H1 (cell line): ENCODE measurements at regions not wholly inside any gene's neighbourhood (a gene's known extent, or its start where the extent isn't known, plus 50 kb on each side); places are given as distances from the start of the nearest gene placed in this dataset.

Source experiments
- CTCF ChIA-PET: fragments of 300-600 bp; sonication (Branson Sonifier 250); formaldehyde crosslinking; loops from one replicate; lab custom pipeline; 2021; ENCODE audit not compliant: partially characterized antibody; lab: Charles Lee
- POLR2A ChIA-PET: fragments of 300-600 bp; sonication (Branson Sonifier 250); formaldehyde crosslinking; loops from one replicate; lab custom pipeline; 2021; ENCODE audit warnings: inconsistent platforms; ENCODE audit not compliant: partially characterized antibody; lab: Charles Lee
- DNase-seq, 2 experiments: peaks; one replicate each; pipeline versions ENCODE4 v3.0.0 to v3.0.0-alpha.2; 2010 to 2022; ENCODE audit warnings: low spot score in 2 of 2, low read depth in 1 of 2, mixed read lengths in 1 of 2
- FAIRE-seq: peaks from 2 replicates; lab custom pipeline; 2011; peaks lifted over from hg19 to GRCh38; lab: Jason Lieb, UNC
- H2AFZ ChIP-seq: 2 replicates; pipeline ENCODE4 v1.8.1; 2012; ENCODE audit warnings: low read length, inconsistent platforms
- H2AK5ac ChIP-seq: 2 replicates; pipeline ENCODE4 v1.6.1; 2013; ENCODE audit warnings: low read depth, low read length
- H2BK120ac ChIP-seq: replicated peaks from 2 replicates; pipeline ENCODE3; 2013; ENCODE audit warnings: low read depth, low read length, inconsistent platforms
- H2BK12ac ChIP-seq: 2 replicates; pipeline ENCODE4 v1.6.1; 2013; ENCODE audit warnings: low read depth, low read length
- H2BK15ac ChIP-seq: 2 replicates; pipeline ENCODE4 v1.6.1; 2013; ENCODE audit warnings: low read length
- H2BK20ac ChIP-seq: 2 replicates; pipeline ENCODE4 v1.6.1; 2013; ENCODE audit warnings: low read length
- H2BK5ac ChIP-seq: 2 replicates; pipeline ENCODE4 v1.6.1; 2013; ENCODE audit warnings: low read depth, low read length
- H3K14ac ChIP-seq: 2 replicates; pipeline ENCODE4 v1.6.1; 2013; ENCODE audit warnings: inconsistent platforms; ENCODE audit not compliant: insufficient read length
- H3K18ac ChIP-seq: 2 replicates; pipeline ENCODE4 v1.6.1; 2013; ENCODE audit warnings: low read length; ENCODE audit errors: extremely low read depth
- H3K23ac ChIP-seq: 2 replicates; pipeline ENCODE4 v1.6.1; 2013; ENCODE audit warnings: inconsistent platforms; ENCODE audit not compliant: insufficient read length
- H3K23me2 ChIP-seq: 2 replicates; pipeline ENCODE4 v1.6.1; 2013; ENCODE audit warnings: low read depth, low read length
- H3K27ac ChIP-seq: 2 replicates; pipeline ENCODE4 v1.6.1; 2011; ENCODE audit warnings: low read depth, low read length, inconsistent platforms
- H3K27me3 ChIP-seq, 4 experiments: replicated peaks in 1 of 4; 1 replicate in 1 of 4; 2 replicates in 3 of 4; pipeline versions ENCODE4 v1.6.1 to v1.8.1; 2011 to 2013; ENCODE audit warnings: low read length in 3 of 4, mild to moderate bottlenecking in 3 of 4, inconsistent platforms in 2 of 4, mixed read lengths in 2 of 4, moderate library complexity in 1 of 4; ENCODE audit not compliant: control insufficient read depth in 3 of 4, insufficient read depth in 3 of 4; ENCODE audit errors: extremely low read depth in 1 of 4
- H3K36me3 ChIP-seq, 4 experiments: 2 replicates each; pipeline versions ENCODE4 v1.6.1 to v1.8.1; 2011 to 2013; ENCODE audit warnings: mild to moderate bottlenecking in 4 of 4, low read length in 3 of 4, moderate library complexity in 2 of 4, control low read depth in 1 of 4, inconsistent platforms in 1 of 4; ENCODE audit not compliant: insufficient read depth in 4 of 4, control insufficient read depth in 2 of 4
- H3K4ac ChIP-seq: replicated peaks from 2 replicates; pipeline ENCODE3; 2013; ENCODE audit warnings: low read length, low read depth, mixed read lengths, inconsistent platforms; ENCODE audit not compliant: insufficient read length
- H3K4me1 ChIP-seq, 4 experiments: replicated peaks in 1 of 4; 1 replicate in 1 of 4; 2 replicates in 3 of 4; pipeline versions ENCODE4 v1.6.1 to v1.8.1; 2011 to 2013; ENCODE audit warnings: low read length in 3 of 4, inconsistent platforms in 2 of 4, mixed read lengths in 1 of 4; ENCODE audit not compliant: insufficient read depth in 4 of 4, control insufficient read depth in 3 of 4
- H3K4me2 ChIP-seq, 2 experiments: 2 replicates each; pipeline versions ENCODE4 v1.6.1 to v1.8.1; 2011 to 2013; ENCODE audit warnings: low read depth in 2 of 2, low read length in 2 of 2, control low read depth in 1 of 2, inconsistent platforms in 1 of 2, mild to moderate bottlenecking in 1 of 2; ENCODE audit not compliant: insufficient read depth in 1 of 2
- H3K4me3 ChIP-seq, 4 experiments: fragments of 200-600, 300-600 bp in 1 of 4; sonication (generic), shearing (Covaris generic), sonication (Bioruptor Twin) in 1 of 4; 2 replicates each; pipeline versions ENCODE4 v1.5.1 to v1.8.1; 2011 to 2016; ENCODE audit warnings: low read length in 4 of 4, low read depth in 3 of 4, control low read depth in 2 of 4, inconsistent platforms in 2 of 4, mild to moderate bottlenecking in 2 of 4, mixed read lengths in 1 of 4, moderate library complexity in 1 of 4; ENCODE audit not compliant: insufficient read depth in 2 of 4; ENCODE audit errors: extremely low read depth in 1 of 4
- H3K56ac ChIP-seq: replicated peaks from 2 replicates; pipeline ENCODE3; 2013; ENCODE audit warnings: low read depth, mild to moderate bottlenecking, mixed read lengths, low read length, inconsistent platforms; ENCODE audit not compliant: insufficient read length
- H3K79me1 ChIP-seq: 2 replicates; pipeline ENCODE4 v1.6.1; 2013; ENCODE audit warnings: low read depth, low read length, control low read depth
- H3K79me2 ChIP-seq, 2 experiments: 2 replicates each; pipeline versions ENCODE4 v1.6.1 to v1.8.1; 2012 to 2013; ENCODE audit warnings: low read length in 2 of 2, mild to moderate bottlenecking in 2 of 2, inconsistent platforms in 1 of 2; ENCODE audit not compliant: insufficient read depth in 2 of 2, control insufficient read depth in 1 of 2
- H3K9ac ChIP-seq, 4 experiments: replicated peaks in 1 of 4; 1 replicate in 1 of 4; 2 replicates in 3 of 4; pipeline versions ENCODE4 v1.6.1 to v1.8.1; 2011 to 2013; ENCODE audit warnings: low read depth in 3 of 4, low read length in 3 of 4, control low read depth in 2 of 4, mild to moderate bottlenecking in 2 of 4, moderate library complexity in 2 of 4, inconsistent platforms in 1 of 4; ENCODE audit errors: extremely low read depth in 1 of 4
- H3K9me3 ChIP-seq, 2 experiments: 2 replicates each; pipeline versions ENCODE4 v1.6.1 to v1.8.1; 2012 to 2013; ENCODE audit warnings: mild to moderate bottlenecking in 2 of 2, moderate library complexity in 2 of 2, control low read depth in 1 of 2, inconsistent platforms in 1 of 2, low read depth in 1 of 2, low read length in 1 of 2, mixed read lengths in 1 of 2; ENCODE audit not compliant: insufficient read depth in 2 of 2
- H4K20me1 ChIP-seq, 2 experiments: replicated peaks in 1 of 2; 2 replicates each; pipeline versions ENCODE3 to v1.8.1; 2011 to 2013; ENCODE audit warnings: inconsistent platforms in 2 of 2, low read length in 2 of 2, mild to moderate bottlenecking in 1 of 2; ENCODE audit not compliant: insufficient read depth in 2 of 2, control insufficient read depth in 1 of 2
- H4K5ac ChIP-seq: 2 replicates; pipeline ENCODE4 v1.6.1; 2013; ENCODE audit warnings: low read length, low read depth, mixed read lengths, inconsistent platforms; ENCODE audit not compliant: insufficient read length
- H4K8ac ChIP-seq: 2 replicates; pipeline ENCODE4 v1.8.0; 2013; ENCODE audit warnings: mild to moderate bottlenecking, moderate library complexity, low read length, inconsistent platforms; ENCODE audit not compliant: insufficient read depth; ENCODE audit errors: extremely low read depth
- H4K91ac ChIP-seq: replicated peaks from 2 replicates; pipeline ENCODE3; 2013; ENCODE audit warnings: low read length, mixed read lengths, inconsistent platforms; ENCODE audit not compliant: insufficient read length
- ATF2 ChIP-seq: IDR thresholded peaks from 2 replicates; pipeline ENCODE4 v1.6.1; 2012; ENCODE audit warnings: low read length, inconsistent platforms
- CBX8 ChIP-seq: fragments of 300-800, 300-1000 bp; sonication (generic); IDR thresholded peaks from 2 replicates; pipeline ENCODE4 v1.7.1; 2016; ENCODE audit warnings: low read depth, low read length, borderline replicate concordance
- CTBP2 ChIP-seq: IDR thresholded peaks from 2 replicates; pipeline ENCODE4 v1.7.0; 2011; ENCODE audit warnings: borderline replicate concordance, mild to moderate bottlenecking, moderate library complexity, mixed read lengths, low read length; ENCODE audit not compliant: insufficient read depth, insufficient read length
- FOSL1 ChIP-seq: IDR thresholded peaks from 2 replicates; pipeline ENCODE4 v1.6.1; 2011; ENCODE audit warnings: mild to moderate bottlenecking, low read depth, low read length, moderate library complexity; ENCODE audit not compliant: insufficient read depth
- POLR2A ChIP-seq, 2 experiments: IDR thresholded peaks; 1 replicate in 1 of 2; 2 replicates in 1 of 2; pipeline ENCODE4 v1.6.1; 2011; ENCODE audit warnings: low read depth in 2 of 2, low read length in 2 of 2, mild to moderate bottlenecking in 2 of 2; ENCODE audit errors: control extremely low read depth in 1 of 2
- SRF ChIP-seq: IDR thresholded peaks from 2 replicates; pipeline ENCODE4 v1.6.1; 2011; ENCODE audit warnings: mild to moderate bottlenecking, low read depth, low read length, moderate library complexity
- TAF1 ChIP-seq: IDR thresholded peaks from 2 replicates; pipeline ENCODE4 v1.6.1; 2011; ENCODE audit warnings: mild to moderate bottlenecking, low read depth, low read length
- WGBS, 2 experiments: shearing (Covaris generic) in 1 of 2; methylation state at CpG; one replicate each; pipeline versions ENCODE4 v1.1.6 to v1.1.7; 2013 to 2015; ENCODE audit warnings: low lambda C conversion rate in 2 of 2, mixed read lengths in 2 of 2, inconsistent platforms in 1 of 2, low coverage in 1 of 2, missing lambda C conversion rate in 1 of 2; ENCODE audit not compliant: insufficient replicate concordance in 2 of 2, insufficient coverage in 1 of 2, insufficient read length in 1 of 2; ENCODE audit errors: extremely low coverage in 1 of 2, missing lambda C conversion rate in 1 of 2; 5-methylcytosine and 5-hydroxymethylcytosine counted together

GRCh38 chr4:143036443-143036842 is 148.3 kb upstream of the USP38 start:
- no peaks in the 10 kb centered on the region for H3K79me2 ChIP-seq
- H2BK20ac ChIP-seq, result no peak overlapping the region
- no peaks in the 10 kb centered on the region for H3K4me1 ChIP-seq
- 87% methylated on average over 2 of the region's 2 CpGs; no CpG with 5 or more reads in 1 of the 2 experiments for WGBS, 2 experiments
- H2AK5ac ChIP-seq, result no peak overlapping the region
- no peak overlapping the region for H2BK15ac ChIP-seq
- CTCF ChIA-PET, result interaction anchor here (0.7 to 1.2 kb wide), 3 partner anchors 10 to 370 kb away, joined by 3 to 4 read pairs (median 3); no protein-coding TSS in a partner anchor
- H4K20me1 ChIP-seq, result no peaks in the 10 kb centered on the region
- H3K79me1 ChIP-seq, result no peaks in the 10 kb centered on the region
- H3K14ac ChIP-seq, result no peak overlapping the region
- no peak overlapping the region for H4K91ac ChIP-seq
- no peak overlapping the region for H4K5ac ChIP-seq
- no peak overlapping the region for H3K4me2 ChIP-seq
- H2BK120ac ChIP-seq, result no peak overlapping the region
- FAIRE-seq, result no peak
- H2BK5ac ChIP-seq, result no peak overlapping the region
- no peaks in the 10 kb centered on the region for H3K9me3 ChIP-seq
- no peak overlapping the region for H3K23ac ChIP-seq
- POLR2A ChIA-PET, result no interaction called here
- no peak overlapping the region for H4K8ac ChIP-seq
- DNase-seq, result no peak
- H3K18ac ChIP-seq, result no peak overlapping the region
- H3K36me3 ChIP-seq, result no peaks in the 10 kb centered on the region
- no peak overlapping the region for H2BK12ac ChIP-seq
- H3K4me3 ChIP-seq, result no peak overlapping the region
- no peaks in the 10 kb centered on the region for H3K27me3 ChIP-seq
- no peak overlapping the region for H3K27ac ChIP-seq
- H3K23me2 ChIP-seq, result no peaks in the 10 kb centered on the region
- no peak overlapping the region for H3K4ac ChIP-seq
- H3K9ac ChIP-seq, result no peak overlapping the region
- TF ChIP-seq FOSL1, result no peak
- no peak for TF ChIP-seq CTBP2
- no peak for TF ChIP-seq POLR2A (IDR thresholded peaks at IDR 0.05; ENCODE audit: control extremely low read depth in 1 of 2, low read depth in 2 of 2, low read length in 2 of 2)
- TF ChIP-seq CBX8, result no peak
- no peak for TF ChIP-seq SRF
- TF ChIP-seq ATF2, result no peak
- TF ChIP-seq TAF1, result no peak
- H3K56ac ChIP-seq, result no peak overlapping the region
- H2AFZ ChIP-seq, result no peak overlapping the region
